A204.1 (cell line): ENCODE measurements at regions not wholly inside any gene's neighbourhood (a gene's known extent, or its start where the extent isn't known, plus 50 kb on each side); places are given as distances from the start of the nearest gene placed in this dataset.
"Not testable (repeated sequence)": the region's sequence is repeated elsewhere in the genome, so short reads cannot be mapped to it uniquely, and the experiment has no call there.

Experiments used
- FAIRE-seq: peaks from 2 replicates; lab custom pipeline; 2012; peaks lifted over from hg19 to GRCh38; lab: Jason Lieb, UNC

DNA sequence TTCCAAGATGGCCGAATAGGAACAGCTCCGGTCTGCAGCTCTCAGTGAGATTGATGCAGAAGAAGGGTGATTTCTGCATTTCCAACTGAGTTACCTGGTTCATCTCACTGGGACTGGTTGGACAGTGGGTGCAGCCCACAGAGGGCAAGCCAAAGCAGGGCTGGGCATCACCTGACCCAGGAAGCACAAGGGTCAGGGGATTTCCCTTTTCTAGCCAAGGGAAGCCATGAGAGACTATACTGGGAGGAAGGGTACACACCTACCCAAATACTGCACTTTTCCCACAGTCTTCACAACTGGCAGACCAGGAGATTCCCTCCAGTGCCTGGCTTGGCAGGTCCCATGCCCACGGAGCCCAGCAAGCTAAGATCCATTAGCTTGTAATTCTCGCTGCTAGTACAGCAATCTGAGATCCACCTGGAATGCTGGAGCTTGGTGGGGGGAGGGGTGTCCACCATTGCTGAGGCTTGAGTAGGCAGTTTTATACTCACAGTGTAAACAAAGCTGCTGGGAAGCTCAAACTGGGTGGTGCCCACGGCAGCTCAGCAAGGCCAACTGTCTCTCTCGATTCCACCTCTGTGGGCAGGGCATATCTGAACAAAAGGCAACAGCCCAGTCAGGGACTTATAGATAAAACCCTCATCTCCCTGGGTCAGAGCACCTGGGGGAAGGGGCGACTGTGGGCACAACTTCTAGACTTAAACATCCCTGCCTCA is 365.8 kb downstream of the SPRY2 start:
- not testable (repeated sequence) for FAIRE-seq

DNA sequence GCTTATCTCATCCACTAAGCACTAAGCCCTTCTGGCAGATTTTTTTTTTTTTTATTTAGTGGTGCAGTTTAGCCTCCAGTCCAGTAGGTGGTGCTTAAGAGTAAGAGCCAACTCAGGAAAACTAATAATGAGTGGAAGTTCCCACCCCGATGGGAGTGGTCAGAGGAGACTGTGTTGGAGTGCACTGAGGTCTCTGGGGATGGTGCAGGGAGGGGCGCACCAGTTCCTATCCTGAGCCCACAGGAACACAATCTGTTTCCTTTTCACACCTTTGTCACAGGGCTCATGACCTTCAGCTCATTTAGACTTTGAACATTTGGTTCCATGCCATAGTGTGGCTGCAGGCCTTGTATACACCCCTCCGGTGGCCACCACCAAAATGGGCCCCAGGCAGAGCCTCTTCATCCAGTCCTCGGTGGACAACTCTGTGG is 367.4 kb downstream of the SPRY2 start:
- no peak for FAIRE-seq

- FAIRE-seq, result no peak
Observed at GRCh38 chr13:79972066-79972569, 368.8 kb downstream of the SPRY2 start.

DNA sequence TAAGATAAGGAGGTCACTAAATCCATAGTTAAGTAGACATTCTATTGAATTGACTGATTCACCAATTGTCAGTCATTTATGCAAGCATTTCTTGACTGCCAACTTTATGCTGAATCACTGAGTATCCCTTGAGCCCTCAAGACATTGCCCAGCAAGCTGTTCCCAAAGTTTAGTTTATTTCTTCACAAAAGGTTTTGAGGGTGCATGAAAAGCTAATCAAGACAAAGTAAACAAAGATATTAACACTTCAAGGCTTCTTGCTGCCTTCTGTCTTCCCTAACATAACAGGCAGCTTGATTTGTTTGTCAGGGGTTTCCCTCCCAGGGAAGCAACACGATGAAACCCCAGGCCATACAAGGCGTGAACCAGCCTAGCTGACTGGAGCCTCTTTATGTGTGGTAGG is 374.4 kb downstream of the SPRY2 start:
- no peak for FAIRE-seq

GRCh38 chr13:79966059-79966458 is 374.9 kb downstream of the SPRY2 start:
- no peak for FAIRE-seq

- no peak for FAIRE-seq
Observed at GRCh38 chr13:79946556-79946955, 394.4 kb downstream of the SPRY2 start.

DNA sequence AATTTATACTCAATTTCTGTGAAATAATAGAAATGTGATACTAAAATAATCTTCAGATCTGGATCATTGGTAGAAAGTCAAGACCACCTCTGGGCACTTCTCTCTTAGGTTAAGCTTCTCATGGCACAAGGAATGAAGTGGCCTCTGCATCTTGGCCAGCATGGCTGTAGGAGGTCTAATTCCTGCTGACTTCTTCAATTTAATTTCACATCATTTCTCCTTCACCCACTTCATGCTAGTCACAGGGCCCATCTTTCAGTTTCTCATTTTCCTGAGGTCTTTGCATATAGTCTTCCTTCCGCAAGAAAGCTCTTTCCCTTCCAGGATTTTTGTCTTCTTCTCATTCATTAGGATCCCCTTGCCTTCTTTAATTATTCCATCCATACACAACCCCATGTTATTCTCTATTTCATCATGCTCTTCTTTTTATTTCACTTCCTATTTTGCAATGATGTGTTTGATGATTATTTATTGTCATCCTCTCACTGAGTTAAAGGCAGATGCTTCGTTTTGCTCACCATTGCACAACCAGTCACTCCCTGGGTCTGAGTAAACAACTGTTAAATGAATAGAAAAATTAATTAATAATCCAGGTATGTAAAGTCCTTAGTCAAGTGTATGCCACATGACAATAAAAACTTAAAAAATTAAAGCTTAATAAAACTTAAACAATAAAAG is 397.4 kb downstream of the SPRY2 start:
- FAIRE-seq, result no peak

GRCh38 chr13:79941752-79942151 is 399.2 kb downstream of the SPRY2 start:
- no peak for FAIRE-seq

- no peak for FAIRE-seq
Observed at GRCh38 chr13:79939689-79940088, 401.2 kb downstream of the SPRY2 start.

GRCh38 chr13:79937771-79938216 is 403.1 kb downstream of the SPRY2 start:
- FAIRE-seq, result no peak

GRCh38 chr13:79937311-79937710 is 403.6 kb downstream of the SPRY2 start:
- no peak for FAIRE-seq

DNA sequence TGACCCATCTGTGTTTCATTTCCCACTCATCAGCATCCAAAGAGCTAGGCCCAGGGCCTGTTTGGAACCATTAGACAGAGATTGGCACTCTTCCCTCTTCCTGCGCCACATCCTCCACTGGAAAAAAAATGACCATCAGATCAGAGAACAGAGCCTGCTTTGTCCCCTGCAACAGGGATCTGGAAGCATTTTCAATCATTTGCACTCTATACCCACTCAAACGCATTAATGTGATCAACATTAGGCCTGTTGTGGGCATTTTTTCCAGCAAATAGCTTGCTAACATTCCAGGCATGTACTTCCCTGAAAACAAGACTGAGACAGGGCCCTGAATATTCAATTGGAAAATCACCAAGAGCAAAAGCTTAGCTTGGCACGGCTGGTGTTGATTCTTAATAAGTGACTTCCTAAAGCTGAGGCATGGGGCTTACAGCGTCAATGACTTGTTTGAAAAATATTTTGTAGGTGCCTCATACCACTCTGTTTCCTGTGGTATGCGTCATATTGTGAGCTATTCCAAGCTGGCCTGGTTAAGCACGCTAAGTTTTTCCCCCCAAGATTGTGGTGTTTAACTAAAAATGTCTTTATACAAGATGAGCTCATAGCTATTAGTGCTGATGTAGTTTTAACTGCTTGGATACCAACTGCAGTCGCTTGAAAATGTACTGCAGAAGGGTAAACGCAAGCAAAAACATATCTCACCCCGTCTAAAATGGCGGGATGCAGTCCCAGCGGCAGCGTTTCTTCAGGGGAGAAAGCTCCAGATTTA is 404.4 kb downstream of the SPRY2 start:
- FAIRE-seq, result no peak

GRCh38 chr13:79935121-79935520 is 405.8 kb downstream of the SPRY2 start:
- FAIRE-seq, result no peak

DNA sequence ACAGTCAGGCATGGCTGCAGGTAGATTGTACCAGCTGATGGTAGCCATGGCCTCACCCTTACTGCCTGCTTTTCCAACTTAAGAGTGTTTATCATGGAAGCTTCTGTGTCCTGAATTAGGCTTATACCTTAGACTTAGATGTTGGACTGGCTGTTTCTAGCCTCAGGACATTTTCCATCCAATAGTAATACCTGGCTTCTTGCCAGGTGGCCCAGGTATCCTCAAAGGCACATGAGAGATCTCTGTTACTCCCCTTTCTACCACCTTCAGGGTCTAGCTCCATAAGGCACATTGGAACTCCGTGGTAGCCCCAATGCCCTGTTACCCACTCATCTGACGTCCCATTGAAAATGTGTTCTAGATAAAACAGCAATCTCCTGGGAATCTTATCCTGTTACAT is 407.5 kb downstream of the SPRY2 start:
- no peak for FAIRE-seq

- FAIRE-seq, result no peak
Observed at GRCh38 chr13:79932556-79932955, 408.4 kb downstream of the SPRY2 start.

DNA sequence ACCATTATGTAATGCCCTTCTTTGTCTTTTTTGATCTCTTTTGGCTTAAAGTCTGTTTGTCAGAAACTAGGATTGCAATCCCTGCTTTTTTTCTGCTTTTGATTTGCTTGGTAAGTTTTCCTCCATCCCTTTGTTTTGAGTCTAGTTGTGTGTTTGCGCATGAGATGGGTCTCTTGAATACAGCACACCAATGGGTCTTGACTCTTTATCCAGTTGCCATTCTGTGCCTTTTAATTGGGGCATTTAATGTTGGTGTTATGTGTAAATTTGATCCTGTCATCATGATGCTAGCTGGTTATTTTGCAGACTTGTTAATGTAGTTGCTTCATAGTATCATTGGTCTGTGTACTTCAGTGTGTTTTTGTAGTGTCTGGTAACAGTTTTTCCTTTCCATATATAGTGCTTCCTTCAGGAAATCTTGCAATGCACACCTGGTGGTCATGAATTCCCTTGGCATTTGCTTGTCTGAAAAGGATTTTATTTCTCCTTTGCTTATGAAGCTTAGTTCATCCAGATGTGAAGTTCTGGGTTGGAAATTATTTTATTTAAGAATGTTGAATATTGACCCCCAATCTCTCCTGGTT is 416.9 kb downstream of the SPRY2 start:
- FAIRE-seq, result not testable (repeated sequence)

- no peak for FAIRE-seq
Observed at GRCh38 chr13:79919091-79919490, 421.8 kb downstream of the SPRY2 start.

DNA sequence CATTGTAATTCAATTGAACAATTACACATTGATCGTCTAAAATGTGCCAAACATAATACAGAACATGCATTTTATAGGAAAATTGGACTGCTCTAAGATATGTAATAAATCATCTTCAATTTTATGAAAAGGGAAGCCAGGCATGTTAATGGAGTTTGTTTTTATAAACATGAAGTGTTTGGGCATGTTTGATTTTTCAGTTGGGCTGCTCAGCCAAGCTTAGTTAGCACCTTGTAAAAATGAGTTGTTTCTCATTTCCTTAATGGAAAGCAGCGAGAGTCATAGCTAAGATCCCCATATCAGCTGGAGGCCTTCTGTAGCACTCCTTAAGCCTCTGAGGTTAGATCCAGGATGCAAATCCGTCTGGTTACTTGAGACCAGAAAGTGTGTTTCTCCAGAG is 422.3 kb downstream of the SPRY2 start:
- no peak for FAIRE-seq

DNA sequence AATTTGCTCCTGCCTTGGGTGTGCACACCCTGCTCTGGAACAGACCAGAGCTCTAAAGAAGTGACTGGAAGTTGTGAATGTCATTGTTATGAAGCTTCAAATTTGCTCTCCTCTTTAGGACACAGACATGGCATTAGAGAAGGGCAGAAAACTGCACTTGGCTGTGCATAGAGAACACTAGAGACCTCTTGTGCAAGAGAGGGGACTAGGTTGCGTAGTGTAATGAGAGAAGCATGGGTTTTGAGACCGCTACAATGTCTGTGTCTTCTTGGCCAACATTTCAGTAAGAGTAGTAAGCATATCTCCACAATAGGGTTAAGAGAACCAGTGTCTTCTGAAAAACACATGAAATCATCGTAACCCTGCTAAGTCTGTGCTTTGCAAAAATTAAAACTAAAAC is 423.3 kb downstream of the SPRY2 start:
- no peak for FAIRE-seq

DNA sequence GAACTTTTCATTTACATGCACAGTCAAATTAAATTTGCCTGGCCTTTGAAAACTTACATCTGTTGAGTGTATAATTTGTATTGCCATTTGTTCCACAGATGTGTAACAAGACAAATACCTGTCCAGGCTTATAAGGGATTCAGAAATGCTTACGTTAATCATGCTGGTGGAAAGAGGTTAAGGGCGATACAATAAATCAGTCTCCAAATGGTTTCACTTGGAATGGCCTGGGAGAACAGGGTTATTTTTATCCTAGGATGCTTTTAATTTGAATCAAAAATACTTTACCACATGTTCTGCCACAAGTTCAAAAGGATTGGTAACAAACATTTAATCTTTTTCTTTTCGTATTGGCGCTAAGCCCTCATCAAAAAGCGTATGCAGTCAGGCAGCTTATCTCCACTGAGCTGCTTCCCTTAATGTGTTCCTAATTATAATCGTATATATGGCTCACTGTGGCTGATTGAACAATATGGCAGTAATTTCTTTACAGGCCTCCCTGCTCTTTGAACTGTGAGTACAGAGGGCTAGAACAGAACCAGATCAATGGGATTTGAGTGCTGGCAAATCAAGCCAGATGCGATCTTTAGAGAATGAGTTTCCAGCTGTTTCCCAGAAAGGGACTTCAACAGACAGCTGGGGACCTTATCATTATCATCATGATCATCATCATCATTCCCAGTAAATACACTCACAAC is 425.7 kb downstream of the SPRY2 start:
- no peak for FAIRE-seq

- FAIRE-seq, result no peak
Observed at GRCh38 chr13:79913141-79913827, 427.6 kb downstream of the SPRY2 start.
